ENCODE measurements at regions not wholly inside any gene's neighbourhood (a gene's known extent, or its start where the extent isn't known, plus 50 kb on each side); places are given as distances from the start of the nearest gene placed in this dataset.

- TF ChIP-seq EZH2 (IDR thresholded peaks at IDR 0.05; ENCODE audit: low read depth) = no peak
- TF ChIP-seq CTCF (conservative IDR thresholded peaks at IDR 0.05) = no peak
Measured at GRCh38 chr6:139490482-139490881, 116.0 kb upstream of the CITED2 start.

Data from PC-9 (cell line).